DOHH2 (cell line): ENCODE measurements at regions not wholly inside any gene's neighbourhood (a gene's known extent, or its start where the extent isn't known, plus 50 kb on each side); places are given as distances from the start of the nearest gene placed in this dataset.

Experiments
- H3F3A ChIP-seq: fragments of 200-600 bp; sonication (generic), shearing (Covaris generic); 2 replicates; pipeline ENCODE4 v1.6.0; 2016; ENCODE audit warnings: antibody characterized with exemption, mild to moderate bottlenecking; ENCODE audit not compliant: control insufficient read depth, insufficient read depth
- H3K27ac ChIP-seq: fragments of 200-600 bp; sonication (generic); 2 replicates; pipeline ENCODE4 v1.5.1; 2014; ENCODE audit warnings: low read depth, mild to moderate bottlenecking, low read length, moderate library complexity
- H3K27me3 ChIP-seq: fragments of 200-600 bp; sonication (generic); 2 replicates; pipeline ENCODE4 v1.6.1; 2014; ENCODE audit warnings: mild to moderate bottlenecking, low read length, mixed read lengths; ENCODE audit not compliant: control insufficient read depth
- H3K36me3 ChIP-seq: fragments of 200-600 bp; sonication (generic); 2 replicates; pipeline ENCODE4 v1.6.1; 2014; ENCODE audit warnings: mild to moderate bottlenecking, low read length, moderate library complexity, mixed read lengths; ENCODE audit not compliant: control insufficient read depth
- H3K4me1 ChIP-seq: fragments of 200-600 bp; sonication (generic); 2 replicates; pipeline ENCODE4 v1.6.1; 2014; ENCODE audit warnings: mild to moderate bottlenecking, low read length, mixed read lengths; ENCODE audit not compliant: control insufficient read depth
- H3K4me2 ChIP-seq: fragments of 200-600 bp; sonication (generic); 2 replicates; pipeline ENCODE4 v1.6.0; 2014; ENCODE audit warnings: mild to moderate bottlenecking, low read length, moderate library complexity
- H3K4me3 ChIP-seq: fragments of 200-600 bp; sonication (generic); 2 replicates; pipeline ENCODE4 v1.5.1; 2014; ENCODE audit warnings: mild to moderate bottlenecking, low read length, mixed read lengths
- H3K79me2 ChIP-seq: fragments of 200-600 bp; sonication (generic); 2 replicates; pipeline ENCODE4 v1.6.1; 2014; ENCODE audit warnings: mild to moderate bottlenecking, low read length, mixed read lengths; ENCODE audit not compliant: control insufficient read depth
- H3K9me2 ChIP-seq: fragments of 200-600 bp; sonication (generic); replicated peaks from 2 replicates; pipeline ENCODE4 v1.6.1; 2014; ENCODE audit warnings: mild to moderate bottlenecking, low read length, mixed read lengths; ENCODE audit not compliant: control insufficient read depth
- H3K9me3 ChIP-seq: fragments of 200-600 bp; sonication (generic); 2 replicates; pipeline ENCODE4 v1.6.1; 2014; ENCODE audit warnings: antibody characterized with exemption, low read length, mixed read lengths; ENCODE audit not compliant: control insufficient read depth, insufficient read depth
- H4K20me1 ChIP-seq: fragments of 200-600 bp; sonication (generic); 2 replicates; pipeline ENCODE4 v1.6.0; 2014; ENCODE audit warnings: low read depth, mild to moderate bottlenecking, antibody characterized with exemption, low read length, moderate library complexity; ENCODE audit not compliant: control insufficient read depth, insufficient read depth
- CTCF ChIP-seq: fragments of 200-600 bp; sonication (generic); IDR thresholded peaks from one replicate; pipeline ENCODE4 v1.5.1; 2014; ENCODE audit warnings: antibody characterized with exemption, mild to moderate bottlenecking, low read depth, low read length; ENCODE audit not compliant: poor library complexity, severe bottlenecking
- EZH2phosphoT487 ChIP-seq: fragments of 200-600 bp; sonication (generic); IDR thresholded peaks from 2 replicates; pipeline ENCODE4 v1.6.1; 2017; ENCODE audit warnings: borderline replicate concordance, mild to moderate bottlenecking, antibody characterized with exemption, low read length, moderate library complexity, mixed read lengths

GRCh38 chr2:176817061-176817565 is 395.5 kb upstream of the HNRNPA3 start:
- no peaks in the 10 kb centered on the region for H3K9me2 ChIP-seq
- no peak for TF ChIP-seq EZH2phosphoT487
- no peak for TF ChIP-seq CTCF
- no peak overlapping the region for H3K4me3 ChIP-seq
- H3K4me1 ChIP-seq = no peaks in the 10 kb centered on the region
- H3F3A ChIP-seq = no peaks in the 10 kb centered on the region
- no peak overlapping the region for H3K4me2 ChIP-seq
- H3K36me3 ChIP-seq = no peaks in the 10 kb centered on the region
- H3K27ac ChIP-seq = no peak overlapping the region
- H3K79me2 ChIP-seq = no peaks in the 10 kb centered on the region
- no peaks in the 10 kb centered on the region for H4K20me1 ChIP-seq
- H3K9me3 ChIP-seq = no peaks in the 10 kb centered on the region
- no peaks in the 10 kb centered on the region for H3K27me3 ChIP-seq

- no peaks in the 10 kb centered on the region for H3K9me2 ChIP-seq
- H3K79me2 ChIP-seq = no peaks in the 10 kb centered on the region
- H3K27ac ChIP-seq = no peak overlapping the region
- no peaks in the 10 kb centered on the region for H3K4me1 ChIP-seq
- TF ChIP-seq CTCF = no peak
- no peak for TF ChIP-seq EZH2phosphoT487
- H3F3A ChIP-seq = no peaks in the 10 kb centered on the region
- H3K36me3 ChIP-seq = no peaks in the 10 kb centered on the region
- H3K4me3 ChIP-seq = no peak overlapping the region
- H3K4me2 ChIP-seq = no peak overlapping the region
- no peaks in the 10 kb centered on the region for H4K20me1 ChIP-seq
- H3K9me3 ChIP-seq = no peaks in the 10 kb centered on the region
- H3K27me3 ChIP-seq = no peaks in the 10 kb centered on the region
Observed at GRCh38 chr2:176818076-176818475, 394.5 kb upstream of the HNRNPA3 start.

- Histone ChIP-seq H3K36me3 (no peaks in the 10 kb centered on the region), H3K4me2 (no peak overlapping the region), H3K9me2 (no peaks in the 10 kb centered on the region), H4K20me1 (no peaks in the 10 kb centered on the region), H3K79me2 (no peaks in the 10 kb centered on the region), H3K27me3 (no peaks in the 10 kb centered on the region), H3K9me3 (no peaks in the 10 kb centered on the region), H3K4me3 (no peak overlapping the region), H3F3A (no peaks in the 10 kb centered on the region), H3K4me1 (no peaks in the 10 kb centered on the region), H3K27ac (no peak overlapping the region)
- no peak for TF ChIP-seq CTCF
Observed at GRCh38 chr2:176818617-176819016, 394.0 kb upstream of the HNRNPA3 start.

GRCh38 chr2:176819306-176819705 is 393.3 kb upstream of the HNRNPA3 start:
- no peak overlapping the region for H3K4me3 ChIP-seq
- H3F3A ChIP-seq = no peaks in the 10 kb centered on the region
- H4K20me1 ChIP-seq = no peaks in the 10 kb centered on the region
- no peaks in the 10 kb centered on the region; the same call in 1 of the 2 replicates for H3K27me3 ChIP-seq
- H3K9me3 ChIP-seq = no peaks in the 10 kb centered on the region
- H3K79me2 ChIP-seq = no peaks in the 10 kb centered on the region
- H3K9me2 ChIP-seq = no peaks in the 10 kb centered on the region
- H3K4me1 ChIP-seq = no peaks in the 10 kb centered on the region
- H3K36me3 ChIP-seq = no peaks in the 10 kb centered on the region
- H3K27ac ChIP-seq = no peak overlapping the region
- TF ChIP-seq CTCF (no peak), EZH2phosphoT487 (no peak)
- no peak overlapping the region for H3K4me2 ChIP-seq
